PC-3 (cell line): ENCODE measurements at regions not wholly inside any gene's neighbourhood (a gene's known extent, or its start where the extent isn't known, plus 50 kb on each side); places are given as distances from the start of the nearest gene placed in this dataset.

Source experiments
- EZH2phosphoT487 ChIP-seq: fragments of 300-600 bp; sonication (generic); IDR thresholded peaks from 2 replicates; pipeline ENCODE4 v1.6.1; 2018; ENCODE audit warnings: mild to moderate bottlenecking, antibody characterized with exemption, low read length, borderline replicate concordance
- TF ChIP-seq, protein P1 (sequence below): fragments of 300-600 bp; sonication (generic); conservative IDR thresholded peaks from 2 replicates; pipeline ENCODE4 v1.5.1; 2017; ENCODE audit warnings: antibody characterized with exemption, low read depth, mild to moderate bottlenecking, low read length

DNA sequence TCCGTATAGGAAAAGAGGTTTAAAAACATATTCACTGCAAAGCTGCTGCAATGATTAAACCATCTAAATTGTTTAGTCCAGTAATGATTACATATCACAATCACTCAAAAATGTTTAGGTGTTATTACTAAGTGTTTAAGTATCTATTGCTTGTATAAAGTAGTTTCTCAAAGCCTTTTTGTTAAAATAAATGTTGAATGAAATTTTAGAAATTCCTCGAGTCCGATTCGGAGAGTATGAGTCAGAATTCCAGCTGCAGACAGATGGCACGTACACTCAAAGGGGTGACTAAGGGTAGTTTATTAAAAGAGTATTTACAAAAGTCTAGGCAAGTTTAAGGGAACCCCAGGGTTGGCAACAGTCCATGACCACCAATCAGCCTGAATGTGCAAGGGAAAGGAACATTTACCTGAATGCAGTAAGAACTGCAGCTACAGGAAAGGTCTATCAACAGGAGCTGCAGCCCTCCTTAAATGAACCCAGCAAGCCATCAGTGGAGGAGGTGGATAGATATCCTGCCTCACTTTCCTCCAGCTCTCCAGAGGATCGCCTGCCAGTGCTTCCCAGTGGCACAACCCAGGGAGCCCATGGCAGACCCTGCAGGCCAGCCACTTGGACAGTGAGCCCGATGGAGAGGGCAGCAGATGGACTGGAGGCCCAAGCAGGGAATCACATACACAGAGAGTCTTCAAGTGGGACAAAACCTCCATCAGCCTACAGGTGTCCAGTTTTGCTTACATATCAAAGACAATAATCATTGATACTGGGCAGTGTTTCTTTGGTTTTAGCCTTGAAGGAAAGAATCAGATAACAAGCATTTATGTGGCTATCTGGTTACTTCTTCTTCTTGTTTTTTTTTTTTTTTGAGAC lies 92.1 kb upstream of the SLC44A3 start:
- TF ChIP-seq, protein P1, sequence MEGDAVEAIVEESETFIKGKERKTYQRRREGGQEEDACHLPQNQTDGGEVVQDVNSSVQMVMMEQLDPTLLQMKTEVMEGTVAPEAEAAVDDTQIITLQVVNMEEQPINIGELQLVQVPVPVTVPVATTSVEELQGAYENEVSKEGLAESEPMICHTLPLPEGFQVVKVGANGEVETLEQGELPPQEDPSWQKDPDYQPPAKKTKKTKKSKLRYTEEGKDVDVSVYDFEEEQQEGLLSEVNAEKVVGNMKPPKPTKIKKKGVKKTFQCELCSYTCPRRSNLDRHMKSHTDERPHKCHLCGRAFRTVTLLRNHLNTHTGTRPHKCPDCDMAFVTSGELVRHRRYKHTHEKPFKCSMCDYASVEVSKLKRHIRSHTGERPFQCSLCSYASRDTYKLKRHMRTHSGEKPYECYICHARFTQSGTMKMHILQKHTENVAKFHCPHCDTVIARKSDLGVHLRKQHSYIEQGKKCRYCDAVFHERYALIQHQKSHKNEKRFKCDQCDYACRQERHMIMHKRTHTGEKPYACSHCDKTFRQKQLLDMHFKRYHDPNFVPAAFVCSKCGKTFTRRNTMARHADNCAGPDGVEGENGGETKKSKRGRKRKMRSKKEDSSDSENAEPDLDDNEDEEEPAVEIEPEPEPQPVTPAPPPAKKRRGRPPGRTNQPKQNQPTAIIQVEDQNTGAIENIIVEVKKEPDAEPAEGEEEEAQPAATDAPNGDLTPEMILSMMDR = no peak
- TF ChIP-seq EZH2phosphoT487 = no peak
